ENCODE measurements at regions not wholly inside any gene's neighbourhood (a gene's known extent, or its start where the extent isn't known, plus 50 kb on each side); places are given as distances from the start of the nearest gene placed in this dataset.
"Not testable (repeated sequence)": the region's sequence is repeated elsewhere in the genome, so short reads cannot be mapped to it uniquely, and the experiment has no call there.

DNA sequence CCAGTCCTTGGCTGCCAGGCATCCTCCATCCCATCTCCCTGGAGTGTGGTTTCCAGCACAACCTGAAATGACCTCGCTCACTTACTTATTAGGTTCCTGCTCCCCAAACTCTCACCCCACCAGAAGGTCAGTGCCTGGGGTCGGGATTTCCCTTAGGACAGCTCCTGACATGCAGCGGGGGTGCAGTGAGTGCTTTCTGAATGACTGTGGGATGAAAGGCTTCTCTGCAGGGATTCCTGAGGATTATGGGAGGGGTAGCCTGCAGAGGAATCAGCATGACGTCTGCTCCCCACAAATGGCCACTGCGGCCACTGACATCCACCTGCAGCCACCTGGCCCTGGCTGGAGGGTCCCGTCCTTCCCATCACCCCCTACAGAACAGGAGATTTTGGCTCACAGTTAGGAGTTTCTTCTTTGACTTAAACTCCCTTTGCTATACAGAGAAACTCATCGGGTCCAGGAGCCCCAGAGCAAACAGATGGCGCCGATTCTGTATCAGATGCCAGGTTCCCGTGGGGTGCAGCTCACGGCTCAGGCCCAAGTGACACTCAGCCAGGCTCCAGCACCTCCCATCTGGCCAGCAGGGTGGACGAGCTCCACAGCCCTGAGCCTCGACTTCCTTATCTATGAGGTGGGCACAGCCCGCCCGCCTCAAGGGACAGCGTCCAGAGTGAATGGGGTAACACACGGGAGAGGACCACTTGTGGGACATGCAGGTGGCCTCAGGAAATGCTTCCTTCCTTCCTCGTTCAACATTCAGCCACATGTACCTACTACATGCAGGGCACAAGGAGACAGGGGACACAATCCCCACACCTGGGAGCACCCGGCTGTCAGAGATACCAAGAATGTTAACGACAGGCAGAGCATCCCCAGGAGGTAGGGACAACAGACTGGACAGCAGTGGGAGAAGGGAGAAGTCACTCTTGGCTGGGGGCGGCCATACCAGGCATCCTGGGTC is 69.8 kb downstream of the RMI2 start:
- DNase-seq (ENCODE audit: low read depth in 2 of 2): no peak

DNA sequence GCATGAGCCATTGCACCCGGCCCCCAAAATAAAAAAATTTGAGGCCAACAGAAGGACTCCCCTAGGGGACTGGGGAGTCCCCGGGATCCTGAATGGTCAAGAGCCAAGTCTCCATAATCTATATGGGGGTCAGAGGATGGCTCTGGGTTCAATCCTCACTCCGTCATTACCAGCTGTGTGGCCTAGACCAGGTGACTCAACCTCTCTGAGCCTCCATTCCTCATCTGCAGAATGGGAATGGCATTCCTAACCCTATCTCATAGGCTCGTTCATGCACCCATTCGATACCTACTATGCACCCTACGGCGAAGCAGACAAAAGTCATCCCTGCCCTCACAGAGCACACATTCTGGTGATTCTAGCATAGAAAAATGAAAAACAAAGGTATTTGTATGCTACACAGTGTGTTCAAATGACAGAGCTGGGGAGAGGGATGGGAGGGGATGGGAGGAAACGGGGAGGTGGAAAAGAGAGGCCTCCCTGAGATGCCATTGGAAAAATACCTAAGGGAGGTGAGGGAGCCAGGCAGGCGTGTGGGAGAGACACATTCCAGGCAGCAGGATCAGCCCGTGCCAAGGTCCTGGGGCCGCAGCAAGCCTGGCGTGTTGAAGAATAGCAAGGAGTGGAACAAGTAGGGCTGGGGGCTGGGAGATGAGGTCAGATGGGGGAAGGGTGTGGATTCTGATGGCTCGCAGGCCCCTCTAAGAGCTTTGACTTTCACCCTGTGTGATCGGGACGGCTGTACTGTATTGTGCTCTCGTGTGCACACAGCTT is 71.2 kb downstream of the RMI2 start:
- no peak for DNase-seq (ENCODE audit: low read depth in 2 of 2)

DNA sequence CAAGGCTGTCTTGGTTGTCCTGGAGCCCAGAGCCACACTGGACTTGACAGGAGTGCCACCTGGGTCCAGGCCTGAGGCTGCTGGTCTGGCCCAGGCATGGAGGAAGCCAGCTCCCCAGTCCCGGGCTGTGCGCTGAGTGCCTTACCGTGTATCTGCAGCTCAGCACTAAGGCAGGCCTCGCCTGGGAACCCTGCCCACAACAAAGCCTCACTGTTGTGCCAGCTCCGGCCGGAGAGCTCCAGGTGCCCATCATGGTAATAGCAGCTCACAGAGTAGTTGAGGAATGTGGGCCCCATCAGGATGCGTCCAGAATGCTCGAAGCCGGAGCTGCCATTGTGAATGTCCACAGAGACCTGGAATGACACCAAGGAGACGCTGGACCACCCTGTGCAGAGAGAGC is 72.2 kb downstream of the RMI2 start:
- DNase-seq (ENCODE audit: low read depth in 2 of 2): no peak

DNA sequence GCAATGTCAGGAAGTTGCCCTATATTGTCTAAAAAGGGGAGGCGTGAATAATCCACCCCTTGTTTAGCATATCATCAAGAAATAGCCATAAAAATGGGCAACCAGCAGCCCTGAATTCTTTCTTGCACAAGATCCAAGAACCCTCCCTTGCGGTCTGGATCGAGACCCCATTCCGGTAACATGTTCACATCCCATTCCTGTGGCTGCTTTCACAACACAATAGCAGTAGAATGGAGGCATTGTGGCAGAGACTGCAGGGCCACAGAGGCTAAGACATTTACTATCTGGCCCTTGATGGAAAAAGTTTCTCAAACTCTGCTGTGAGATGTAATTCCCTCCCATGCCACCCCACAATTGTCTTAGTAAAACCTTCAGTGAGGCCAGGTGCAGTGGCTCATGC is 73.2 kb downstream of the RMI2 start:
- no peak for DNase-seq (ENCODE audit: low read depth in 2 of 2)

DNA sequence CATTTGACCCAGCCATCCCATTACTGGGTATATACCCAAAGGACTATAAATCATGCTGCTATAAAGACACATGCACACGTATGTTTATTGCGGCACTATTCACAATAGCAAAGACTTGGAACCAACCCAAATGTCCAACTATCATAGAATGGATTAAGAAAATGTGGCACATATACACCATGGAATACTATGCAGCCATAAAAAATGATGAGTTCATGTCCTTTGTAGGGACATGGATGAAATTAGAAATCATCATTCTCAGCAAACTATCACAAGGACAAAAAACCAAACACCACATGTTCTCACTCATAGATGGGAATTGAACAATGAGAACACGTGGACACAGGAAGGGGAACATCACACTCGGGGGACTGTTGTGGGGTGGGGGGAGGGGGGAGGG is 74.8 kb downstream of the RMI2 start:
- not testable (repeated sequence) for DNase-seq (ENCODE audit: low read depth in 2 of 2)

DNA sequence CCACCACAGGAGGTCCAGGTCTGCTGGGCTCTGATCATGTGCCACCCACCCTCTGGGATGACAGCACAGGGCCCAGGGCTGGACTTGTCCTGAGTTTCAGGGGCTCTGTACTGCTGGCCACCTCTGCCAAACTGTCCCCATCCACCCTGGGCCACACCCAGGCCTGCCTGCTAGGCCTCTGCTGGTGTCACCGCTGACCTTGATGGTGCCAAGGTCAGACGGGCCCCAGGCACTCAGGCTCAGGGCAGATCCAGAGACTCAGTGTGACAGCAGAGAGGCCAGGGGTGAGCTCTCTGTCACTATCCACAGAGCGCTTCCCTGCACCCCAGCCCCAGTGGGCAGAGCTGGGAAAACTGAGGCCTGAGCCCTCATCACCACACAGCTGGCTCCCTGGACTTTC is 75.6 kb downstream of the RMI2 start:
- no peak for DNase-seq (ENCODE audit: low read depth in 2 of 2)

DNA sequence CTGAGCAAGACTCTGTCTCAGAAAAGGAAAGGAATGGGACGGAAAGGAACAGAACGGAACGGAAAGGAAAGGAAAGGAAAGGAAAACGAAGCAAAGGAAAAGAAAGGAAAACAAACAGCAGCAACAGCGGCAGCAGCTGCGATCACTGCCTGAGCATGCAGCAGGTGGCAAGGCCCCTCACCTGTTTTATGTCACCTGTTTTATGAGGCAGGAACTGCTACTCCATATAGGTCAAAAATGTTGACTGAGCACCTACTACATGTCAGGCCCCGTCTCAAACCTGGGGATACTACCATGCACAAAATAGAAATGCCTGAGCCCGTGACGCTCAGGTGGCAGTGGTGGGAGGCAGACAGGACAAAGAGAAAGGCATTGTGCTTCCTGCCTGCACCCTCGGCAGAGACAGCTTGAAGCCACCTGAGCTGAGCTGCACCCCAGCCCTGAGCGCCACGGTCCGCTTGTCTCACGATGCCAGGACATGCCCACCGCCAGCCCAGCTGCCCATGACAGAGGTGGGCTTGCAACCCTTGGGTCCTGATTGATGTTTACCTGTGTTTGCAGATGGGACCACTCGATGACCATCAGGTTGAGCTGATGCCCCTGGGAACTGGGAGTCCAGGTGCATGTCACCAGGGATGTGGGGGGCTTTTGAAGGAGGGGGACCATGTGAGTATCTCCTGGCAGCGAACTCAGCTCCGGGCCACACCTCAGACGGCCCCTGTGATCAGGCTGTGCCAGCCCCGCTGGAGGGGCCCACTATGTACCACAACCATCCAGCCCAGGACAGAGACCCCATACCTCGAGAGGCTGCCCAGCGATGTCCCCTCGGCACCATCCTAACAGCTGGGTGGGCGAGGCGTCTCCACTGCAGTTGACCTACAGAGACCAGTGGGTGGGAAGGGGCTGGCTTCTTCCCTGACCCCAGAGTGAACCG is 77.4 kb downstream of the RMI2 start:
- DNase-seq (ENCODE audit: low read depth in 2 of 2): no peak

DNA sequence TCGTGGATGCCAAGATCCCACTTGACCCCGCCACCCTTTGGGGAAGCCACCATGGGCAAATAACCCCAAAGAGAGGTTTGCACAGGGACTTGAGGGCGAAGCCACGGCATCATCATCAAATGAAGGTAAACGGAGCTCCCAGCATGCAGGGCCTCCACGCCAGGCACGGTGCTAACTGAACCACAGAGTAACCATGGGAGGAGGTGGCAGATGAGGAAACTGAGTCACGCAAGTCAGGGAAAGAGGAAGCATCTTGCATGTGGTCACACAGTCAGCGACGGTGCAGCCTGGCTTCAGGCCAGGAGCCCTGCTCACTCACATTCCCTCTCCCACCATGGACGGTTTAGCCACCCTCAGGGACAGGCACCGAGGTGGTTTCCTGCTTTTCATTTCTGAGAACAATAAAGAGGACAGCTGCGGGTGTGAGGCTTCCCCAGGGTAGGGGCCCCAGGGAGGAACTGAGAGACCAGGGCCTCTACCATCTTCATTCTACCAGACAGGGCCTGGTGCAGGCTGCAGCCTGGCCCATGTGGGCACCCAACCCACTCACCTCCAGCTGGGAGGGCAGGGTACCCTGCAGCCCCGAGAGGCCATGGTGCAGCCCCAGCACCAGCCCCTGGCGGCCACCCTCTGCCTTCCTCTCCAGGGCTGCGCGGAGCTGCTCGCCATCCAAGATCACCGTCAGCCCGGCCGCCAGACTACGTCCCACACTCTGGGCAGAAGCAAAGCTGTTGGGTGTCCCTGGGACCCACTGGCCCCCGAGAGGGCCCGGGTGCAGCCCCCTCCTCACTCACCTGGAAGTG is 78.3 kb downstream of the RMI2 start:
- no peak for DNase-seq (ENCODE audit: low read depth in 2 of 2)

DNA sequence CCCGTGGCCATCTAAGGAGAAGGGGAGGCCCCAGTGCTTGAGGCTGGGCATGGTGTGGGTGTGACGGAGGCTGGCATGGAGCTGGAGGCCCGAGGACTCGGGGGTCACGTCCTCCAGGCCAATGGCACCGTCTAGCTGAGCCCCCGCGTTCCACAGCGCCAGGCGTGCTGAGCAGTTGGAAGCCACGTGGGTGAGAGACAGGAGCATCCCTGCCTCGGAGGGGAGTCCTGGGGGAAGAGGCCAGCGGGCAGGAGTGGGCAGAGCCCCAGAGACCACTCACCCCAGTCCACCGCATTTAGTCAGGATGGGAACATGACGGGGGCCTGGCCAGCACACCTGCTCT is 78.8 kb downstream of the RMI2 start:
- no peak for DNase-seq (ENCODE audit: low read depth in 2 of 2)

DNA sequence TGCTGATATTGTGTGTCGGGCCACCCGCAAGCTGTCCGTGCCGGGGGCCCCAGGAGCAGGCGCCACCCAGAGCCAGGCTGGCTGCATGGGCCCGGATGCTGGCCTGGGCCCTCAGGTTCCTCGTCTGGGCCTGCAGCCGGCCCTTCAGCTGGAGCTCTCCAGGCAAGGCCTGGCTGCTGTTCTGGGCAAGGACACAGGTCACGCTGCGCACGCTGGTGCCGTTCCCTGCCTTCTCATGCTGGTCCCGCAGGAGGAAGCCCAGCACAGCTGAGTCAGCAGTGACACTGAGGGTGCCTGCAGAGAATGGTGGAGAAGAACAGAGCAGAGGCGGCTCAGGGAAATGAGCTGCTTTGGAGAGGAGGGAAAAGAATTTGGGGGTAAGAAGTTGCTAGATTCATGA is 79.9 kb downstream of the RMI2 start:
- no peak for DNase-seq (ENCODE audit: low read depth in 2 of 2)

DNA sequence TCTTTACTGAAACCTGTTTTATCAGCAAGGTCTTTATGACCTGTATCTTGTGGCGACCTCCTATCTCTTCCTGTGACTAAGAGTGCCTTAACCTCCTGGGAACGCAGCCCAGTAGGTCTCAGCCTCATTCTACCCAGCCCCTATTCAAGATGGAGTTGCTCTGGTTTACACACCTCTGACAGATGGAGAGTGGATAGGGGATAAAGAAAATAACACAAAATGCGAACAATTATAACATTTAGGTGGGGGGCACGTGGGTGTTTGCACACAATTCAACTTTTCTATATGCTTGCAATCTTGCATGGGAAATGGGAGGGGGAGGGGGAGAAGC is 83.3 kb downstream of the RMI2 start:
- no peak for DNase-seq (ENCODE audit: low read depth in 2 of 2)

DNA sequence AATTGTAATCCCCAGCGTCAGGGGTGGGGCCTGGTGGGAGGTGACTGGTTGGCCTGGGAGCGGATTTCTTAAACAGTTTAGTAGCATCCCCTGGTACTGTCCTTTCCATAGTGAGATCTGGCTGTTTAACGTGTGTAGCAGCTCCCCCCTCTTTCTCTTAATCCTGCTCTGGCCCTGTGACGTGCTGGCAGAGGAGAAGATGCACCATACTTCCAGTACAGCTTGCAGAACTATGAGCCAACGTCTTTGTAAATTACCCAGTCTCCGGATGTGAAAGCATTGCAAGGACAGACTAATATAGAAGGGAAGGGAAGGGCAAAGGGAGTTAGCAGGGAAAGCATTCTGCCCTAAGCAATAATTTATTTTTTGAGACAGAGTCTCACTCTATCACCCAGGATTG is 83.9 kb downstream of the RMI2 start:
- DNase-seq (ENCODE audit: low read depth in 2 of 2): no peak

DNA sequence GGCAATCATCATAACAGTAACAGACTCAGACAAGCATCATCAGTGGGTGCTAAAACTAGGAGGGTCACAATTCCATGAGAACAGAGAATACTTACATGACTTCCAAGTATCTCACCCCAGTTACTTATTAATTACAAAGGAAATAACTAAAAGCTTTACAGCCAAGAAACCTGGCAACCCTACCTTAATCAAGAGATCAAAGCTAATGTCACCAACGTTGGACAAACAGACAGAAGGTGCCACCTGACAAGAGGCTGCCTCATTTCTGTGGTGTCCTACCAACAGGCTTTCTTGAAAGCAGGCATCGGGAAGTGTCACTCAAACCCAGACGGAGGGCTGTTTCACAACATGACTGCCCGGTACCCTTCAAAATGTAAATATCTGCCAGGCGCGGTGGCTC is 84.6 kb downstream of the RMI2 start:
- DNase-seq (ENCODE audit: low read depth in 2 of 2): no peak

DNA sequence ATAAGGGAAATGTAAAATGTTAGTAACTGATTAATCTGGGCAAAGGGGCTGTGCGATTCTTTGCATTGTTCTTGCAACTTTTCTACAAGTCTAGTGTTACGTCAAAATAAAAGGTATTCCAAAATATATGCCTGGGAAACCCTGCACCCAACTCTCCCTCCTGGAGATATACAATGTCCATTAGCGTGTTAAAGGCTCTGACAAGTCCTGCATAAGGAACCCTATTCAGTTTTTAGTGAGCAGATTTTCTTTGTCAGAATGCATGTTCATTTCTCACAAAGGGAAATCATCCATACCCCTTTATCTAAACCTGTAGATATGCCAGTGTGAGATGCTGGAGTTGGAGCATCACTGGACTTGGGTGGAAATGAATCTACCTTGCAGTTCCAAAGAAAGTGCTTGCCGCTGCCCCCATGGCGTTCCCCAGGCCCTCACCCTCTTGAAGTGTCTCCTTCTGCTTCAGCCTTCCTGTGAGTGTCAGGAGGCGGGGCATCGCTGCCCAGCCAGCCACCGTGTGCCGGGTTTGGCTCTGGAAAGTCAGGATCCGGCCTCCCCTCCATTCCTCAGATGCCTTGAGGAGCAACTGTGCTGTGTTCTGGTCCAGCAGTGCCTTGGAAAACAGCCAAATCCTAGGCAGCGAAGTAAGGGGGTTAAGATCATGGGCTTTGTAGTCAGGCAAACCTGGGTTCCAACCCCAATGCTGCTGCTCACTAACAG is 85.5 kb downstream of the RMI2 start:
- DNase-seq (ENCODE audit: low read depth in 2 of 2): no peak

DNA sequence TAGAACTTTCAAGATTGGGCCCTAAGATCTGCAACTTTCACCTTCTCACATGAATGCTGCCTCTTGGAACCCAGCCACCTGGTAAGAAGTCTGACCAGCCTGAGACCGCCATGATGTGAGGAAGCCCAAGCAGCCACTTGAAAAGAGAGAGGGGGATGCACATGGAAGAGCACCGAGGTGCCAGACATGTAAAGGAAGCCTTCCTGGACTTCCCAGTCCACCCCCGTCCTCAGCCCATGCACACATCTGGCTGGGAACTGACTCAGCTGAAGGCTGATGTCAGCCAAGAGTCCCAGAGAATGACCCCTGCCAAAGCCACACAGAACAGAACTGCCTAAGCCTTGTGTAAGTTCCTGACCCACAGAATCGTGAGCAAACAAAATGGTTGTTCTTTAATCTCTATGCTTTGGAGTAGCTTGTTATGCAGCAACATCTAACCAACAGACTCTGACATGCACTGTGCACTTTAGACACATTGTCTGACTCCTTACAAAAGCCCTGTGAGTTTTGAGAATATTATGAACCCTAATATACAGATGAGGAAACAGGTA is 86.7 kb downstream of the RMI2 start:
- DNase-seq (ENCODE audit: low read depth in 2 of 2): no peak

DNA sequence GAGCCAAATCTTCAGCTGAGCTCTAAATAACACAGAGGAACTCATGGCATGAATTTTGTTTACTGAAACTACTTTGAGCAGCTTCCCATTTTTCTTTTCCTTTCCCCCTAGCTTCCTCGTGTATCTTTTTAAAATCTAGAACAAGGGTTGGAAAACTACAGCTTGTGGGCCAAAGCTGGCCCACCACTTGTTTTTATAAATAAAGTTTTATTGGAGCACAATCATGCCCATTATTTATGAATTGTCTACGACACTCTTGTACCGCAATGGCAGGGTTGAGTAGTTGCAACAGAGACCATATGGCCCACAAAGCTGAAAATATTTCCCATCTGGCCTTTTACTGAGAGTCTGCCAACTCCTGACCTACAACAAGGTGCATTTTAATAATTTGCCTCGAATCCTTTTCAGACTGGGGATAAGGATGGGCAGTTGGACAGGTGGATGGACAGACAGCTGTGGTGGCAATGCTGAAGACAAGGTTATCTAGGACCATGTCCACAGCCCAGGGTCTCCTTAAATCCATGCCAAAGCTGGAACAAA is 87.7 kb downstream of the RMI2 start:
- no peak for DNase-seq (ENCODE audit: low read depth in 2 of 2)

DNA sequence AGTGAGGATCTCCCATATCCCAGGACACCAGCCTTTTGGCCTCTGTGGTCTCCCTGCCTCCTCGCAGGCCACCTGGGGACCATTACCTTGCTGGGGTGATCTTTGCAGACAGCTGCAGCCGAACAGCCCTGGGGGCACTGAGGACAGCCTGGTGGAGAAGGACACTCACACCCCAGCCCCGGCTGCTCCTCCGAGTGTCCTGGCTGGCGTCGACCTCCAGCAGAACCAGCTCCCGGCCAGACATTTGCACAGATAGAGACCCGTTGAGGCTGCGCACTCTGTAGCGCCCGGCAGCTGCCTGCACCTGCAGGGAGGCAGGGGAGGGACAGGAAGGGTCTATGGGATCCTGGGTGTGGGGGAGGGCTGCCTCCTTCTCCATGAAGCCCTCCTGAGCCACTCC is 90.3 kb downstream of the RMI2 start:
- no peak for DNase-seq (ENCODE audit: low read depth in 2 of 2)

DNA sequence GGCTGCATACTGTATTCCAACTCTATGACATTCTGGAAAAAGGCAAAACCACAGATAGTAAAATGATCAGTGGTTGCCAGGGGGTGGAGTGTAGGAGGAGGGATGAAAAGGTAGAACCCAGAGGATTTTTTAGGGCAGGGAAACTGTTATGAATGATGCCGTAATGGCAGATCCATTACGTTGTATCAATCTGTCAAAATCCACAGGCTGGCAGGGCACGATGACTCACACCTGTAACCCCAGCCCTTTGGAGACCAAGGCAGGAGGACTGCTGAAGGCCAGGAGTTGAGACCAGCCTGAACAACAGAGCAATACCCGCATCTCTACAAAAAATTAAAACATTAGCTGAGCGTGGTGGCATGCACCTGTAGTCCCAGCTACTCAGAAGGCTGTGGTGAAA is 91.8 kb downstream of the RMI2 start:
- no peak for DNase-seq (ENCODE audit: low read depth in 2 of 2)

DNA sequence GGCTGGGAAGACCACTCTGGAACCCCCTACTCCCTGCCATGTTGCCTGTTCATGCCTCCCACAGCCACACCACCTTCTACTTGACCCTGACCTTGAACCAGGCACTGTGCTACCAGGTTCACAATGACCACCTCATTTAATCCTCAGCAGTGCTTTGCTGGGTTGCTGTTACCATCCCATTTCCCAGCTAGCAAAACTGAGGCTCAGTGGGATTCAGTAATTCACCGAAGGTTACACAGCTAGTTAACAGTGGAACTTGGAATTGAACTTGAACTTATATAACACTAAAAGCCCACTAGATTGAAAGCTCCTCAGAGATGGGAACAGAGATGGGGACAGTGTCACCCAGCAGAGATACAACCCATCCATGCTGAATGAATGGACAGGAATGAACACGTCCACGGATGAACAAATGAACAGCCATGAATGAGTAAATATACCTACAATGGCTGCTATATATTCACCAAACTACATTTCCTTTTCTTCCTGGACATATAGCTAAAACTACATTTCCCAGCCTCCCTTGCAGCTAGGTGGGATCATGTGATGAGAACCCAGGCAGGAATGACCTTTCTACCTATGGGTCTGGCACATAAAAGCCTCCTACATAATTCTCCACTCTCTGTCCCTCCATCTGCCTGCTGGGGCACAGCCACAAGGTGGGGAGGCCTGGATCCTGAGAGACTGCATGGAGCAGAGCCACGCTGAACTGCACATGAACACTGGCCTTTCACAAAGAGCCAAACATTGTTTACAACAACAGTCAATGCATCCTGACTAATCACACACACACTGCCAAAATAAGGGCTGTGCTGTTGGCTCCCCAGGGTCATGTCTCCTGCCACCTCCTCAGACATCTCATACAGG is 94.8 kb downstream of the RMI2 start:
- no peak for DNase-seq (ENCODE audit: low read depth in 2 of 2)

All from stimulated activated CD8-positive, alpha-beta memory T cell treated with anti-CD3 and anti-CD28 coated beads, Interleukin-15, amount 100 ng/mL, for 48 hours (primary cell).